OCI-LY1 (cell line): ENCODE measurements at regions not wholly inside any gene's neighbourhood (a gene's known extent, or its start where the extent isn't known, plus 50 kb on each side); places are given as distances from the start of the nearest gene placed in this dataset.

Source experiments
- CTCF ChIP-seq: fragments of 200-600 bp; sonication (generic), shearing (Covaris generic); IDR thresholded peaks from 2 replicates; pipeline ENCODE4 v1.5.1; 2017; ENCODE audit warnings: mild to moderate bottlenecking, antibody characterized with exemption, low read length, moderate library complexity, mixed read lengths
- EZH2 ChIP-seq: fragments of 200-600 bp; sonication (generic), shearing (Covaris generic); IDR thresholded peaks from 2 replicates; pipeline ENCODE4 v1.8.0; 2017; ENCODE audit warnings: borderline replicate concordance, mixed run types, mild to moderate bottlenecking, antibody characterized with exemption, low read length, moderate library complexity, mixed read lengths

- TF ChIP-seq CTCF (no peak), EZH2 (no peak)
These were observed 690.2 kb downstream of the FAT4 start for GRCh38 chr4:126004941-126005340.
